GM12892 (cell line): ENCODE measurements at regions not wholly inside any gene's neighbourhood (a gene's known extent, or its start where the extent isn't known, plus 50 kb on each side); places are given as distances from the start of the nearest gene placed in this dataset.

Experiments
- DNase-seq: peaks from one replicate; pipeline ENCODE4 v3.0.0; 2011; ENCODE audit not compliant: insufficient read length
- FAIRE-seq: peaks from 2 replicates; lab custom pipeline; 2011; peaks lifted over from hg19 to GRCh38; lab: Jason Lieb, UNC
- POLR2A ChIP-seq: IDR thresholded peaks from 2 replicates; pipeline ENCODE4 v1.6.1; 2011; ENCODE audit warnings: low read depth, low read length, control low read depth
- POLR2AphosphoS5 ChIP-seq: IDR thresholded peaks from 2 replicates; pipeline ENCODE4 v1.6.1; 2011; ENCODE audit warnings: low read depth, low read length, control low read depth
- TAF1 ChIP-seq: IDR thresholded peaks from 2 replicates; pipeline ENCODE4 v1.6.1; 2011; ENCODE audit warnings: low read depth, mild to moderate bottlenecking, control low read depth, low read length, borderline replicate concordance

GRCh38 chr13:53953183-53953582, 924.6 kb downstream of the OLFM4 start:
- no peak for DNase-seq
- no peak for FAIRE-seq
- TF ChIP-seq POLR2AphosphoS5 = no peak
- no peak for TF ChIP-seq TAF1
- TF ChIP-seq POLR2A = no peak
